WERI-Rb-1 (cell line): ENCODE measurements at regions not wholly inside any gene's neighbourhood (a gene's known extent, or its start where the extent isn't known, plus 50 kb on each side); places are given as distances from the start of the nearest gene placed in this dataset.

Experiments used
- DNase-seq: peaks from one replicate; pipeline ENCODE4 v3.0.0-alpha.2; 2020
- H3K27ac ChIP-seq: fragments of 250-450 bp; sonication (Bioruptor Pico); 2 replicates; pipeline ENCODE4 v1.5.1; 2020; ENCODE audit warnings: mild to moderate bottlenecking, moderate library complexity
- H3K27me3 ChIP-seq: fragments of 250-450 bp; sonication (Bioruptor Pico); 2 replicates; pipeline ENCODE4 v1.5.1; 2021; ENCODE audit warnings: mild to moderate bottlenecking, low read depth, moderate library complexity; ENCODE audit not compliant: insufficient read depth, severe bottlenecking
- H3K36me3 ChIP-seq: fragments of 250-450 bp; sonication (Bioruptor Pico); 2 replicates; pipeline ENCODE4 v1.5.1; 2020; ENCODE audit warnings: mild to moderate bottlenecking, moderate library complexity
- H3K4me3 ChIP-seq: 2 replicates; pipeline ENCODE4 v1.5.1; 2011; ENCODE audit warnings: low read depth, mild to moderate bottlenecking, control low read depth, low read length
- H3K9me3 ChIP-seq: fragments of 250-450 bp; sonication (Bioruptor Pico); 2 replicates; pipeline ENCODE4 v1.5.1; 2021; ENCODE audit warnings: mild to moderate bottlenecking, moderate library complexity; ENCODE audit not compliant: severe bottlenecking
- CTCF ChIP-seq: IDR thresholded peaks from 2 replicates; pipeline ENCODE4 v1.5.1; 2011; ENCODE audit warnings: low read depth, mild to moderate bottlenecking, control low read depth, inconsistent platforms, low read length

GRCh38 chr22:48474881-48475280 lies 1352.8 kb downstream of the BRD1 start:
- H3K9me3 ChIP-seq: no peaks in the 10 kb centered on the region
- no peak overlapping the region for H3K27ac ChIP-seq
- DNase-seq: no peak
- no peak overlapping the region for H3K4me3 ChIP-seq
- H3K36me3 ChIP-seq: no peaks in the 10 kb centered on the region
- no peak for TF ChIP-seq CTCF
- H3K27me3 ChIP-seq: no peaks in the 10 kb centered on the region

GRCh38 chr22:48473202-48473601 lies 1354.5 kb downstream of the BRD1 start:
- no peak overlapping the region for H3K4me3 ChIP-seq
- H3K36me3 ChIP-seq: no peaks in the 10 kb centered on the region
- H3K9me3 ChIP-seq: no peaks in the 10 kb centered on the region
- TF ChIP-seq CTCF: no peak
- DNase-seq: no peak
- no peaks in the 10 kb centered on the region for H3K27me3 ChIP-seq
- no peak overlapping the region for H3K27ac ChIP-seq

GRCh38 chr22:48464246-48464645 lies 1363.4 kb downstream of the BRD1 start:
- Histone ChIP-seq H3K36me3 (no peaks in the 10 kb centered on the region), H3K27ac (no peak overlapping the region), H3K27me3 (no peaks in the 10 kb centered on the region), H3K9me3 (no peaks in the 10 kb centered on the region), H3K4me3 (no peak overlapping the region)
- no peak for TF ChIP-seq CTCF
- no peak for DNase-seq

- no peak overlapping the region for H3K4me3 ChIP-seq
- H3K36me3 ChIP-seq: no peaks in the 10 kb centered on the region
- no peak for DNase-seq
- no peaks in the 10 kb centered on the region for H3K9me3 ChIP-seq
- TF ChIP-seq CTCF: no peak
- H3K27ac ChIP-seq: no peak overlapping the region
- no peaks in the 10 kb centered on the region for H3K27me3 ChIP-seq
Observed at GRCh38 chr22:48459859-48460823, 1367.5 kb downstream of the BRD1 start.

- DNase-seq: no peak
- H3K9me3 ChIP-seq: no peaks in the 10 kb centered on the region
- H3K4me3 ChIP-seq: no peak overlapping the region
- no peaks in the 10 kb centered on the region for H3K36me3 ChIP-seq
- H3K27me3 ChIP-seq: no peaks in the 10 kb centered on the region
- no peak overlapping the region for H3K27ac ChIP-seq
- no peak for TF ChIP-seq CTCF
Observed at GRCh38 chr22:48459259-48459658, 1368.4 kb downstream of the BRD1 start.
